ENCODE measurements at regions not wholly inside any gene's neighbourhood (a gene's known extent, or its start where the extent isn't known, plus 50 kb on each side); places are given as distances from the start of the nearest gene placed in this dataset.

GRCh38 chr2:62315476-62315875 lies 119.6 kb downstream of the B3GNT2 start:
- TF ChIP-seq CTCF (IDR thresholded peaks at IDR 0.05; ENCODE audit: poor library complexity, severe bottlenecking) (no peak), EP300 (conservative IDR thresholded peaks at IDR 0.05; ENCODE audit: poor library complexity, severe bottlenecking) (no peak), MXI1 (conservative IDR thresholded peaks at IDR 0.05; ENCODE audit: poor library complexity, severe bottlenecking) (no peak), RAD21 (conservative IDR thresholded peaks at IDR 0.05) (no peak), TAF1 (IDR thresholded peaks at IDR 0.05; ENCODE audit: low read depth) (no peak), SMC3 (conservative IDR thresholded peaks at IDR 0.05; ENCODE audit: poor library complexity) (no peak), EZH2 (IDR thresholded peaks at IDR 0.05; ENCODE audit: borderline replicate concordance, insufficient read depth, low read length, poor library complexity, severe bottlenecking) (no peak), REST (IDR thresholded peaks at IDR 0.05; ENCODE audit: borderline replicate concordance) (no peak), POLR2AphosphoS5 (IDR thresholded peaks at IDR 0.05) (no peak)
